ENCODE measurements at regions not wholly inside any gene's neighbourhood (a gene's known extent, or its start where the extent isn't known, plus 50 kb on each side); places are given as distances from the start of the nearest gene placed in this dataset.
"Not testable (repeated sequence)": the region's sequence is repeated elsewhere in the genome, so short reads cannot be mapped to it uniquely, and the experiment has no call there.

DNA sequence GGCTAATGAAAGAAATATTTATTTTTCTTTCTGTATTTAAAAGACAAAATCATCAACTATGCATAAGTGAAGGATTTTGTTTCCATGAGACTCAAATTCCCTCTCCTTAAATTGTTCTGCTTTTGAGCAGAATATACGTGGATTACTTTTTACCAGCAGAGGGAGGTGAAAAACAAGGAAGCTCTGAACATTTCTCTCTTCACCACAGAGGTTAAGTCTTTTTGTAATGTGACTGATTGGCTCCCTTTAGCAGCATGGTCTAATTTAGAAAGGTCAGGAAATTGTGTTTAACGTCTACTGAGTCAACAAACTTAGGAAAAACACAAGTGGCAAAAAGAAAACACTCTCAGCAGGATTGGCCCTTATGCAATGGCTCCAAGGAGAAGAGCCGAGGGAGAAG, 55.1 kb upstream of the F9 start:
- Histone ChIP-seq H3K4me3 (no peak overlapping the region), H3K27ac (no peak overlapping the region)
- no peak for DNase-seq (ENCODE audit: low spot score)
- TF ChIP-seq, protein P1, sequence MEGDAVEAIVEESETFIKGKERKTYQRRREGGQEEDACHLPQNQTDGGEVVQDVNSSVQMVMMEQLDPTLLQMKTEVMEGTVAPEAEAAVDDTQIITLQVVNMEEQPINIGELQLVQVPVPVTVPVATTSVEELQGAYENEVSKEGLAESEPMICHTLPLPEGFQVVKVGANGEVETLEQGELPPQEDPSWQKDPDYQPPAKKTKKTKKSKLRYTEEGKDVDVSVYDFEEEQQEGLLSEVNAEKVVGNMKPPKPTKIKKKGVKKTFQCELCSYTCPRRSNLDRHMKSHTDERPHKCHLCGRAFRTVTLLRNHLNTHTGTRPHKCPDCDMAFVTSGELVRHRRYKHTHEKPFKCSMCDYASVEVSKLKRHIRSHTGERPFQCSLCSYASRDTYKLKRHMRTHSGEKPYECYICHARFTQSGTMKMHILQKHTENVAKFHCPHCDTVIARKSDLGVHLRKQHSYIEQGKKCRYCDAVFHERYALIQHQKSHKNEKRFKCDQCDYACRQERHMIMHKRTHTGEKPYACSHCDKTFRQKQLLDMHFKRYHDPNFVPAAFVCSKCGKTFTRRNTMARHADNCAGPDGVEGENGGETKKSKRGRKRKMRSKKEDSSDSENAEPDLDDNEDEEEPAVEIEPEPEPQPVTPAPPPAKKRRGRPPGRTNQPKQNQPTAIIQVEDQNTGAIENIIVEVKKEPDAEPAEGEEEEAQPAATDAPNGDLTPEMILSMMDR (IDR thresholded peaks at IDR 0.05), result no peak

- H3K27ac ChIP-seq; H3K4me3 ChIP-seq; DNase-seq (ENCODE audit: low spot score): not testable (repeated sequence)
Observed at GRCh38 chrX:139461945-139462344, 68.6 kb upstream of the F9 start.

DNA sequence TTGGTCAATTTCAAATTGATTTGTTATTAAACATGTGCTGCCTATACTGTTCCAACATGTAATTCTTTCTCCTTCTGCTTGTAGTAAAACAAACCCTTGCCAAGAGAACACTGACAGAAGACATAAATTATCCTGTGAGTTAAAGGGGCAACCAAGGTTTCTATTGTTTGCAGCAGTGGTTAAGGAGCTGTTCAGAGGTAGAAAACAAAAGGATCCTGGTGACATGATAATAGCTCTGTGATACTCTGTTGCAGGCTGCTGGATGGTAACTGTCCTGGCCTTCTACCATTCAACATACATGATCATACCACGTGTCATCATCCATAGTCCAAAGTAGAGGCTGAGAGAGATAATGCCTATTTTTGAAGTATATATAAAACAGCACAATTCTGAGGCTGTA, 75.8 kb upstream of the F9 start:
- TF ChIP-seq, protein P1 (IDR thresholded peaks at IDR 0.05), result no peak
- no peak overlapping the region for H3K27ac ChIP-seq

DNA sequence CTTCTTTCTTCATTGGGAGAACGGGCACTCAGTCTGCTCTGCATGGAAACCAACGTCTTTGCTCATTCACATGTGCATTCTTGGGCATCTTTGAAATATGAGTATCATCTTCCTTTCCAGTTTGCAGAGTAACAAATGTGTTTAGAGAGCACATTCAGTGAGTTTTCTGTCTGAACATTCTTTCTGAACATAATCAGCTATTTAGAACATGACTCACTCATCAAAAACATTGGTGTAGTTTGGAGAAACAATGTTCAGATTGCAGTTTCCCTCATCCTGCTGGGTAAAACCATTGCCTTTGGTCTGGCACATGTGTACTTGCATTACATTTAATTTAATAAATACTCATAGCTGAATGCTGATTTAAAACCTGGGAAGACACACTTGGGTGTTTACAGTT, 81.5 kb upstream of the F9 start:
- H3K4me3 ChIP-seq, result no peak overlapping the region
- no peak for DNase-seq (ENCODE audit: low spot score)
- no peak overlapping the region for H3K27ac ChIP-seq
- TF ChIP-seq, protein P1 (IDR thresholded peaks at IDR 0.05), result no peak

More for the DNA sequence above, 75.8 kb upstream of the F9 start:
- DNase-seq (ENCODE audit: low spot score), result no peak
- H3K4me3 ChIP-seq, result no peak overlapping the region

DNA sequence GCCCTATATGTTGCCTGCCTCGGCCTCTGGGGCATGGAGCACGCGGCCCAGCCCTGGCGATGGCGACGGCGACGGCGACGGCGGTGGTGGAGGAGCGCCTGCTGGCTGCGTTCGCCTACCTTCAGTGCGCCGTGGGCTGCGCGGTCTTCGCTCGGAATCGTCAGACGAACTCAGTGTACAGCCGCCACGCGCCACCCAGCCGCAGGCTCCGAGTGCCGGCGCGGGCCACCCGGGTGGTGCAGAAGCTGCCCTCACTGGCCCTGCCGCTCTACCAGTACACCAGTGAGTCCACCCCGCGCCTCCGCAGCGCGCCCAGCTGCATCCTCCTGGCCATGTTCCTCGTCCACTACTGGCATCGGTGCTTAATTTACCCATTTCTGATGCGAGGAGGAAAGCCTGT, 83.7 kb upstream of the F9 start:
- TF ChIP-seq, protein P1 (IDR thresholded peaks at IDR 0.05), result no peak
- Histone ChIP-seq H3K27ac (no peak overlapping the region), H3K4me3 (no peak overlapping the region)
- no peak for DNase-seq (ENCODE audit: low spot score)

DNA sequence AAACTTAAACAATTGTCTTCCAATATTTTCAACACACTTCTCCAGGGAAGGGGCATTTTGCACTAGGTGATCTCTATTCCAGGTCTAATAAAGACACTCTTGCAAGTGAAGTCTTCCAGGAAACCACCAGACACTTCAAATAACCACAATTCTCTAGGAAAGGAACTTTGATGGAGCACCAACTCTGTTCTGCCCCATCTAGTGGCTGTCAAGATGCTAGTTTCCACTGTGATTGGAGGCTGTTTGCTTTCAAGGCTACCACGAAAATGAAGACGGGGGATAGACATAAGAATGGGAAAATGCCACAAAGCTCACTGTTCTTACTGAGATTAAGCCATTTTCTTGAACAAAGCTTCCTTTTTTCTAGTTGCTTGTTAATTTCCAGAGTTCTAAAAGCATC, 100.6 kb upstream of the F9 start:
- H3K4me3 ChIP-seq, result no peak overlapping the region
- DNase-seq (ENCODE audit: low spot score), result no peak
- TF ChIP-seq, protein P1 (IDR thresholded peaks at IDR 0.05), result no peak
- no peak overlapping the region for H3K27ac ChIP-seq

GRCh38 chrX:139423186-139423585, 107.4 kb upstream of the F9 start:
- TF ChIP-seq, protein P1 (IDR thresholded peaks at IDR 0.05), result no peak
- H3K4me3 ChIP-seq, result no peak overlapping the region
- DNase-seq (ENCODE audit: low spot score), result no peak

GRCh38 chrX:139398258-139398657, 132.3 kb upstream of the F9 start:
- not testable (repeated sequence) for H3K4me3 ChIP-seq; DNase-seq (ENCODE audit: low spot score); H3K27ac ChIP-seq

More at GRCh38 chrX:139423186-139423585, 107.4 kb upstream of the F9 start:
- H3K27ac ChIP-seq, result no peak overlapping the region
